NB4 (cell line): ENCODE measurements at regions not wholly inside any gene's neighbourhood (a gene's known extent, or its start where the extent isn't known, plus 50 kb on each side); places are given as distances from the start of the nearest gene placed in this dataset.
"Not testable (repeated sequence)": the region's sequence is repeated elsewhere in the genome, so short reads cannot be mapped to it uniquely, and the experiment has no call there.

ENCODE experiments used
- CTCF ChIP-seq: IDR thresholded peaks from one replicate; pipeline ENCODE4 v1.5.1; 2012; ENCODE audit warnings: low read depth, low read length
- POLR2A ChIP-seq: IDR thresholded peaks from 2 replicates; pipeline ENCODE4 v1.6.1; 2011; ENCODE audit warnings: mild to moderate bottlenecking; ENCODE audit not compliant: insufficient read length; ENCODE audit errors: extremely low read depth

GRCh38 chr4:4643743-4644142 is 101.9 kb upstream of the STX18 start:
- not testable (repeated sequence) for TF ChIP-seq POLR2A, CTCF
